Mesendoderm (in vitro differentiated cells): ENCODE measurements at regions not wholly inside any gene's neighbourhood (a gene's known extent, or its start where the extent isn't known, plus 50 kb on each side); places are given as distances from the start of the nearest gene placed in this dataset.

Experiments
- DNase-seq: peaks from one replicate; pipeline ENCODE4 v3.0.0; 2013
- H2AK5ac ChIP-seq: 2 replicates; pipeline ENCODE4 v1.6.1; 2013; ENCODE audit warnings: low read length, inconsistent platforms
- H2BK120ac ChIP-seq: 2 replicates; pipeline ENCODE4 v1.6.1; 2013; ENCODE audit warnings: low read depth, mild to moderate bottlenecking, low read length, moderate library complexity, mixed read lengths
- H2BK15ac ChIP-seq: replicated peaks from 2 replicates; pipeline ENCODE4 v1.6.1; 2013; ENCODE audit warnings: low read depth, mild to moderate bottlenecking, moderate library complexity
- H2BK5ac ChIP-seq: 2 replicates; pipeline ENCODE4 v1.6.1; 2013; ENCODE audit warnings: low read length, inconsistent platforms
- H3K18ac ChIP-seq: 2 replicates; pipeline ENCODE4 v1.6.1; 2013; ENCODE audit warnings: mild to moderate bottlenecking, low read length, mixed read lengths
- H3K23ac ChIP-seq: one replicate; pipeline ENCODE4 v1.6.1; 2013; ENCODE audit warnings: low read length
- H3K27ac ChIP-seq: 2 replicates; pipeline ENCODE4 v1.5.1; 2013; ENCODE audit warnings: low read depth, mild to moderate bottlenecking, inconsistent platforms, low read length, moderate library complexity
- H3K27me3 ChIP-seq: 2 replicates; pipeline ENCODE4 v1.6.1; 2013; ENCODE audit warnings: low read length, control low read depth, mild to moderate bottlenecking, inconsistent platforms; ENCODE audit not compliant: insufficient read depth, poor library complexity
- H3K36me3 ChIP-seq: 2 replicates; pipeline ENCODE4 v1.6.1; 2013; ENCODE audit warnings: low read length, inconsistent platforms; ENCODE audit not compliant: control insufficient read depth, insufficient read depth
- H3K4ac ChIP-seq: one replicate; pipeline ENCODE4 v1.6.1; 2013; ENCODE audit warnings: low read depth, mild to moderate bottlenecking, low read length, moderate library complexity
- H3K4me1 ChIP-seq: 2 replicates; pipeline ENCODE4 v1.6.1; 2013; ENCODE audit warnings: low read depth, low read length, inconsistent platforms; ENCODE audit not compliant: control insufficient read depth
- H3K4me2 ChIP-seq: 2 replicates; pipeline ENCODE4 v1.6.1; 2013; ENCODE audit warnings: low read length
- H3K4me3 ChIP-seq: 2 replicates; pipeline ENCODE4 v1.5.1; 2013; ENCODE audit warnings: mild to moderate bottlenecking, low read length
- H3K56ac ChIP-seq: one replicate; pipeline ENCODE4 v1.6.1; 2013; ENCODE audit warnings: low read length
- H3K79me1 ChIP-seq: 2 replicates; pipeline ENCODE4 v1.6.1; 2013; ENCODE audit warnings: low read length, inconsistent platforms
- H3K79me2 ChIP-seq: 2 replicates; pipeline ENCODE4 v1.6.1; 2013; ENCODE audit warnings: mild to moderate bottlenecking, low read length; ENCODE audit not compliant: control insufficient read depth, insufficient read depth
- H3K9ac ChIP-seq: 2 replicates; pipeline ENCODE4 v1.6.1; 2013; ENCODE audit warnings: low read length, inconsistent platforms
- H4K5ac ChIP-seq: one replicate; pipeline ENCODE4 v1.6.1; 2013; ENCODE audit warnings: low read length
- H4K8ac ChIP-seq: one replicate; pipeline ENCODE4 v1.6.1; 2013; ENCODE audit warnings: low read depth, mild to moderate bottlenecking, control low read depth, low read length, moderate library complexity
- WGBS: extraction: QIAGEN DNeasy Blood & Tissue Kit; methylation state at CpG from one replicate; pipeline ENCODE4 v1.1.7; 2013; ENCODE audit warnings: low lambda C conversion rate, missing lambda C conversion rate; ENCODE audit not compliant: insufficient coverage; ENCODE audit errors: extremely low coverage; 5-methylcytosine and 5-hydroxymethylcytosine counted together

- Histone ChIP-seq H4K5ac (no peak overlapping the region), H3K36me3 (no peaks in the 10 kb centered on the region), H2BK120ac (no peak overlapping the region), H2BK15ac (no peak overlapping the region), H3K4me3 (no peak overlapping the region), H3K4me2 (no peak overlapping the region), H3K27ac (no peak overlapping the region), H3K4me1 (no peaks in the 10 kb centered on the region), H3K23ac (no peak overlapping the region), H3K9ac (no peak overlapping the region), H3K27me3 (no peaks in the 10 kb centered on the region), H3K79me2 (no peaks in the 10 kb centered on the region), H3K56ac (no peak overlapping the region), H3K4ac (no peak overlapping the region), H3K79me1 (no peaks in the 10 kb centered on the region), H2AK5ac (no peak overlapping the region), H4K8ac (no peak overlapping the region), H3K18ac (no peak overlapping the region), H2BK5ac (no peak overlapping the region)
- DNase-seq = no peak
- WGBS = no CpG with 5 or more reads among the region's 2 CpGs
Observed at GRCh38 chr9:18343784-18344183, 130.2 kb upstream of the ADAMTSL1 start.

GRCh38 chr9:18346745-18347144, 127.2 kb upstream of the ADAMTSL1 start:
- H3K79me2 ChIP-seq = no peaks in the 10 kb centered on the region
- no peak overlapping the region for H3K4me3 ChIP-seq
- H3K56ac ChIP-seq = no peak overlapping the region
- H3K18ac ChIP-seq = no peak overlapping the region
- H2AK5ac ChIP-seq = no peak overlapping the region
- H2BK5ac ChIP-seq = no peak overlapping the region
- no peak overlapping the region for H3K4ac ChIP-seq
- no peak overlapping the region for H4K8ac ChIP-seq
- DNase-seq = no peak
- H3K27ac ChIP-seq = no peak overlapping the region
- H3K36me3 ChIP-seq = no peaks in the 10 kb centered on the region
- no peak overlapping the region for H4K5ac ChIP-seq
- no peak overlapping the region for H2BK120ac ChIP-seq
- H3K23ac ChIP-seq = no peak overlapping the region
- no peaks in the 10 kb centered on the region for H3K79me1 ChIP-seq
- H3K4me2 ChIP-seq = no peak overlapping the region
- no peak overlapping the region for H2BK15ac ChIP-seq
- H3K4me1 ChIP-seq = no peaks in the 10 kb centered on the region
- no peak overlapping the region for H3K9ac ChIP-seq
- WGBS = no CpG with 5 or more reads among the region's 3 CpGs
- H3K27me3 ChIP-seq = no peaks in the 10 kb centered on the region

- no peaks in the 10 kb centered on the region for H3K79me1 ChIP-seq
- no peak overlapping the region for H2BK15ac ChIP-seq
- H3K36me3 ChIP-seq = no peaks in the 10 kb centered on the region
- H3K4me2 ChIP-seq = no peak overlapping the region
- H3K18ac ChIP-seq = no peak overlapping the region
- H3K23ac ChIP-seq = no peak overlapping the region
- no peak overlapping the region for H2AK5ac ChIP-seq
- H3K9ac ChIP-seq = no peak overlapping the region
- H4K8ac ChIP-seq = no peak overlapping the region
- no peak overlapping the region for H2BK5ac ChIP-seq
- H4K5ac ChIP-seq = no peak overlapping the region
- H3K4me1 ChIP-seq = no peaks in the 10 kb centered on the region
- no peak overlapping the region for H3K27ac ChIP-seq
- H3K56ac ChIP-seq = no peak overlapping the region
- no CpG with 5 or more reads among the region's 2 CpGs for WGBS
- DNase-seq = no peak
- no peaks in the 10 kb centered on the region for H3K79me2 ChIP-seq
- no peaks in the 10 kb centered on the region for H3K27me3 ChIP-seq
- no peak overlapping the region for H3K4me3 ChIP-seq
- H2BK120ac ChIP-seq = no peak overlapping the region
- no peak overlapping the region for H3K4ac ChIP-seq
Observed at GRCh38 chr9:18347386-18348082, 126.4 kb upstream of the ADAMTSL1 start.

- no peak overlapping the region for H3K4ac ChIP-seq
- no peak overlapping the region for H4K8ac ChIP-seq
- H3K79me2 ChIP-seq = no peaks in the 10 kb centered on the region
- H3K36me3 ChIP-seq = no peaks in the 10 kb centered on the region
- no peaks in the 10 kb centered on the region for H3K27me3 ChIP-seq
- H3K4me2 ChIP-seq = no peak overlapping the region
- no peak overlapping the region for H3K23ac ChIP-seq
- no peak for DNase-seq
- no peak overlapping the region for H2BK5ac ChIP-seq
- no peaks in the 10 kb centered on the region for H3K4me1 ChIP-seq
- no peak overlapping the region for H2AK5ac ChIP-seq
- H4K5ac ChIP-seq = no peak overlapping the region
- no CpG with 5 or more reads among the region's 2 CpGs for WGBS
- H3K4me3 ChIP-seq = no peak overlapping the region
- H3K27ac ChIP-seq = no peak overlapping the region
- H3K79me1 ChIP-seq = no peaks in the 10 kb centered on the region
- H3K56ac ChIP-seq = no peak overlapping the region
- no peak overlapping the region for H2BK120ac ChIP-seq
- no peak overlapping the region for H2BK15ac ChIP-seq
- no peak overlapping the region for H3K9ac ChIP-seq
- no peak overlapping the region for H3K18ac ChIP-seq
Observed at GRCh38 chr9:18348083-18348475, 125.9 kb upstream of the ADAMTSL1 start.

GRCh38 chr9:18349530-18349929, 124.4 kb upstream of the ADAMTSL1 start:
- H3K4ac ChIP-seq = no peak overlapping the region
- H4K8ac ChIP-seq = no peak overlapping the region
- H3K27me3 ChIP-seq = no peaks in the 10 kb centered on the region
- no peaks in the 10 kb centered on the region for H3K4me1 ChIP-seq
- H4K5ac ChIP-seq = no peak overlapping the region
- no peak overlapping the region for H3K23ac ChIP-seq
- H3K56ac ChIP-seq = no peak overlapping the region
- H3K79me2 ChIP-seq = no peaks in the 10 kb centered on the region
- no peak overlapping the region for H2BK5ac ChIP-seq
- H2AK5ac ChIP-seq = no peak overlapping the region
- no peak overlapping the region for H2BK120ac ChIP-seq
- no peak overlapping the region for H3K4me3 ChIP-seq
- no peak overlapping the region for H3K9ac ChIP-seq
- DNase-seq = no peak
- H3K4me2 ChIP-seq = no peak overlapping the region
- H3K18ac ChIP-seq = no peak overlapping the region
- no peaks in the 10 kb centered on the region for H3K36me3 ChIP-seq
- no CpG with 5 or more reads among the region's 3 CpGs for WGBS
- H3K79me1 ChIP-seq = no peaks in the 10 kb centered on the region
- no peak overlapping the region for H2BK15ac ChIP-seq
- no peak overlapping the region for H3K27ac ChIP-seq

GRCh38 chr9:18350036-18350435, 123.9 kb upstream of the ADAMTSL1 start:
- no peak overlapping the region for H3K4me3 ChIP-seq
- no peak overlapping the region for H2BK120ac ChIP-seq
- H4K5ac ChIP-seq = no peak overlapping the region
- H4K8ac ChIP-seq = no peak overlapping the region
- no peak overlapping the region for H3K56ac ChIP-seq
- no peak overlapping the region for H3K27ac ChIP-seq
- no peaks in the 10 kb centered on the region for H3K79me1 ChIP-seq
- no CpG with 5 or more reads among the region's 3 CpGs for WGBS
- H3K36me3 ChIP-seq = no peaks in the 10 kb centered on the region
- H2AK5ac ChIP-seq = no peak overlapping the region
- no peak overlapping the region for H3K4ac ChIP-seq
- H3K27me3 ChIP-seq = no peaks in the 10 kb centered on the region
- no peak overlapping the region for H2BK15ac ChIP-seq
- H3K9ac ChIP-seq = no peak overlapping the region
- no peak overlapping the region for H2BK5ac ChIP-seq
- H3K23ac ChIP-seq = no peak overlapping the region
- DNase-seq = no peak
- H3K4me1 ChIP-seq = no peaks in the 10 kb centered on the region
- H3K4me2 ChIP-seq = no peak overlapping the region
- H3K18ac ChIP-seq = no peak overlapping the region
- H3K79me2 ChIP-seq = no peaks in the 10 kb centered on the region
